Fibroblast of lung (primary cell): ENCODE measurements at regions not wholly inside any gene's neighbourhood (a gene's known extent, or its start where the extent isn't known, plus 50 kb on each side); places are given as distances from the start of the nearest gene placed in this dataset.

Experiments used
- DNase-seq, 2 donors: peaks; one replicate each; pipeline versions ENCODE4 v3.0.0 to v3.0.0-alpha.2; 2010; ENCODE audit warnings: low read depth in 2 of 2
- H2AFZ ChIP-seq: 2 replicates; pipeline ENCODE4 v1.5.1; 2012; ENCODE audit warnings: low read length, control low read depth, inconsistent platforms
- H3K27ac ChIP-seq: 2 replicates; pipeline ENCODE4 v1.5.1; 2011; ENCODE audit warnings: low read length, control low read depth; ENCODE audit not compliant: insufficient read depth
- H3K27me3 ChIP-seq: 2 replicates; pipeline ENCODE4 v1.5.1; 2011; ENCODE audit warnings: mild to moderate bottlenecking, low read length; ENCODE audit not compliant: control insufficient read depth, insufficient read depth
- H3K36me3 ChIP-seq: 2 replicates; pipeline ENCODE4 v1.5.1; 2011; ENCODE audit warnings: low read length; ENCODE audit not compliant: control insufficient read depth, insufficient read depth
- H3K4me1 ChIP-seq: 2 replicates; pipeline ENCODE4 v1.5.1; 2011; ENCODE audit warnings: low read length; ENCODE audit not compliant: control insufficient read depth, insufficient read depth; ENCODE audit errors: extremely low read depth
- H3K4me2 ChIP-seq: 2 replicates; pipeline ENCODE4 v1.5.1; 2011; ENCODE audit warnings: low read length, control low read depth; ENCODE audit not compliant: insufficient read depth; ENCODE audit errors: extremely low read depth
- H3K4me3 ChIP-seq, 4 experiments: fragments of 200-600 bp in 1 of 4; sonication (generic) in 1 of 4; replicated peaks in 1 of 4; 2 replicates each; pipeline ENCODE4 v1.5.1; 2011 to 2016; ENCODE audit warnings: low read length in 4 of 4, low read depth in 3 of 4, mild to moderate bottlenecking in 3 of 4, control low read depth in 2 of 4, inconsistent platforms in 1 of 4, mixed read lengths in 1 of 4; ENCODE audit not compliant: insufficient read depth in 1 of 4; ENCODE audit errors: control extremely low read depth in 1 of 4
- H3K79me2 ChIP-seq: 2 replicates; pipeline ENCODE4 v1.5.1; 2012; ENCODE audit warnings: mild to moderate bottlenecking, low read length, inconsistent platforms; ENCODE audit not compliant: control insufficient read depth, insufficient read depth
- H3K9ac ChIP-seq: 2 replicates; pipeline ENCODE4 v1.5.1; 2011; ENCODE audit warnings: mild to moderate bottlenecking, low read length, control low read depth; ENCODE audit not compliant: insufficient read depth
- H3K9me3 ChIP-seq: 2 replicates; pipeline ENCODE4 v1.5.1; 2012; ENCODE audit warnings: low read depth, low read length; ENCODE audit not compliant: control insufficient read depth, insufficient read depth
- H4K20me1 ChIP-seq: 2 replicates; pipeline ENCODE4 v1.5.1; 2011; ENCODE audit warnings: low read length; ENCODE audit not compliant: control insufficient read depth, insufficient read depth; ENCODE audit errors: extremely low read depth
- EZH2 ChIP-seq: IDR thresholded peaks from 2 replicates; pipeline ENCODE4 v1.5.1; 2012; ENCODE audit warnings: low read length, control low read depth, mild to moderate bottlenecking; ENCODE audit errors: missing control alignments
- TF ChIP-seq, protein P1 (sequence below), 2 donors: IDR thresholded peaks in 1 of 2; conservative IDR thresholded peaks in 1 of 2; 1 replicate in 1 of 2; 2 replicates in 1 of 2; pipeline ENCODE4 v1.5.1; 2011 to 2012; ENCODE audit warnings: low read length in 2 of 2, control low read depth in 1 of 2, inconsistent platforms in 1 of 2, low read depth in 1 of 2, mild to moderate bottlenecking in 1 of 2

DNA sequence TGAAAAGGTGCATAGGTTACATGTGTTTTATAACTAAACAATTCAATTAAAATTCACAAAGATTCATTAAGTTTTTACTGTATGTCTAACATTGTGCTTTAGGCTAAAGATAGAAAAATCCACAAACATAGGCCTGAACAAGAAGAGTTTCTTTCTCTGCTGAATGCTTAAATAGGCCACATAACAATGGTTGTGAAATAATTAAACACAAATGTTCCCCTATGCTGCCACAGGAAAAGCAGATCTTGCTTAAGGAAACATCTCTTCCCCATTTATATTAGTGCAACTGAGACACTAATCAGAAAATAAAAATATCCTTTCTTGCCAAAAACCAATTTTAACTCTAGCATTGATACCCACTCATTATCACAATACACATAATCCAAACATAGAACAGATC is 725.4 kb upstream of the DPPA4 start:
- Histone ChIP-seq H3K27me3 (no peaks in the 10 kb centered on the region), H3K9me3 (no peaks in the 10 kb centered on the region), H3K9ac (no peak overlapping the region), H4K20me1 (no peaks in the 10 kb centered on the region), H2AFZ (no peak overlapping the region), H3K4me1 (no peaks in the 10 kb centered on the region), H3K4me2 (no peak overlapping the region), H3K79me2 (no peaks in the 10 kb centered on the region), H3K27ac (no peak overlapping the region), H3K36me3 (no peaks in the 10 kb centered on the region), H3K4me3 (no peak overlapping the region)
- DNase-seq: peak in 1 of 2 donors; percentile 1
- TF ChIP-seq, protein P1, sequence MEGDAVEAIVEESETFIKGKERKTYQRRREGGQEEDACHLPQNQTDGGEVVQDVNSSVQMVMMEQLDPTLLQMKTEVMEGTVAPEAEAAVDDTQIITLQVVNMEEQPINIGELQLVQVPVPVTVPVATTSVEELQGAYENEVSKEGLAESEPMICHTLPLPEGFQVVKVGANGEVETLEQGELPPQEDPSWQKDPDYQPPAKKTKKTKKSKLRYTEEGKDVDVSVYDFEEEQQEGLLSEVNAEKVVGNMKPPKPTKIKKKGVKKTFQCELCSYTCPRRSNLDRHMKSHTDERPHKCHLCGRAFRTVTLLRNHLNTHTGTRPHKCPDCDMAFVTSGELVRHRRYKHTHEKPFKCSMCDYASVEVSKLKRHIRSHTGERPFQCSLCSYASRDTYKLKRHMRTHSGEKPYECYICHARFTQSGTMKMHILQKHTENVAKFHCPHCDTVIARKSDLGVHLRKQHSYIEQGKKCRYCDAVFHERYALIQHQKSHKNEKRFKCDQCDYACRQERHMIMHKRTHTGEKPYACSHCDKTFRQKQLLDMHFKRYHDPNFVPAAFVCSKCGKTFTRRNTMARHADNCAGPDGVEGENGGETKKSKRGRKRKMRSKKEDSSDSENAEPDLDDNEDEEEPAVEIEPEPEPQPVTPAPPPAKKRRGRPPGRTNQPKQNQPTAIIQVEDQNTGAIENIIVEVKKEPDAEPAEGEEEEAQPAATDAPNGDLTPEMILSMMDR (conservative IDR thresholded peaks at IDR 0.05 in 1 of 2, IDR thresholded peaks at IDR 0.05 in 1 of 2; ENCODE audit: low read depth in 1 of 2, low read length in 2 of 2): no peak
- no peak for TF ChIP-seq EZH2

DNA sequence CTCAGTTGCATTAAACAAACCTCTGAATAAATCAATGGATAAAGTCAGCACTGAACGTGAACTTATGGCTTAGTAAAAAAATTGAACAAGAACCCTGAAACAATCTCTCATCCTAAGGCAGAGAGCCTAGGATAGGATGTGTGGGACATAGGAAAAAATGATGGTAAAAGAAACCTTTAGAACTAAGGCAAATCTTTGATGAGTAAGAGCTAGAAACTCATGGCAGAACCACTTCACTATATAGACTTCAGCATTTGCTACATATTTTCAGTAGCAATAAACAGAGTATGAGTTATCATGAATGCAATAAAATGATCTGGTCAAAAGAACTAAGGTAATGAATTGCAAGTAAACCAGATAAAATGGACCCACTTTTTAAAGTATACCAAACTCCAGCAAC is 725.8 kb upstream of the DPPA4 start:
- no peak overlapping the region for H3K4me2 ChIP-seq
- H2AFZ ChIP-seq: no peak overlapping the region
- H3K79me2 ChIP-seq: no peaks in the 10 kb centered on the region
- H4K20me1 ChIP-seq: no peaks in the 10 kb centered on the region
- TF ChIP-seq EZH2: no peak
- TF ChIP-seq, protein P1 (conservative IDR thresholded peaks at IDR 0.05 in 1 of 2, IDR thresholded peaks at IDR 0.05 in 1 of 2; ENCODE audit: low read depth in 1 of 2, low read length in 2 of 2): no peak
- H3K27ac ChIP-seq: no peak overlapping the region
- no peak overlapping the region for H3K4me3 ChIP-seq
- H3K27me3 ChIP-seq: no peaks in the 10 kb centered on the region
- no peaks in the 10 kb centered on the region for H3K4me1 ChIP-seq
- no peaks in the 10 kb centered on the region for H3K36me3 ChIP-seq
- no peaks in the 10 kb centered on the region for H3K9me3 ChIP-seq
- H3K9ac ChIP-seq: no peak overlapping the region
- no peak for DNase-seq

DNA sequence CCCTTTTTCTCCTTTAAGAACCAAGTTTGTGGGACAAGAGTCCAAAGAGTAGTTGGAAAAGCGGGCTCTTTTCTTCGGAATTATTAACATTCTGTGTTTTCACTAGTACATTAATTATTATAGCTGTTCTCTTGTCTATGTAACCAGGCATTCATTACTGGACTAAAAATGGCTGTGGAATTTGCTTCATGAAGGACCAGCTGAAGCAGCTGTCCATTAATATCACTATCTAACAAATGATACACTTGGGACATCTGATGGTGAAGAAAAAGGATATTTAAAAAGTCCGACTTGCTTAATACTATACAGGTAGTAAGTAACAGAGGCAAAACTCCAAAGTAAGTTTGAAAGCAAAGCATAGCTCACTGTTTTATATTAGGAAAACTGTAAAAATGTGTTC is 728.9 kb upstream of the DPPA4 start:
- no peak overlapping the region for H3K4me3 ChIP-seq
- TF ChIP-seq EZH2: no peak
- TF ChIP-seq, protein P1 (conservative IDR thresholded peaks at IDR 0.05 in 1 of 2, IDR thresholded peaks at IDR 0.05 in 1 of 2; ENCODE audit: low read depth in 1 of 2, low read length in 2 of 2): no peak
- no peaks in the 10 kb centered on the region for H3K4me1 ChIP-seq
- no peak overlapping the region for H3K27ac ChIP-seq
- no peak overlapping the region for H3K9ac ChIP-seq
- H3K9me3 ChIP-seq: no peaks in the 10 kb centered on the region
- no peaks in the 10 kb centered on the region for H3K36me3 ChIP-seq
- H3K4me2 ChIP-seq: no peak overlapping the region
- DNase-seq: no peak
- no peaks in the 10 kb centered on the region for H3K27me3 ChIP-seq
- H3K79me2 ChIP-seq: no peaks in the 10 kb centered on the region
- H4K20me1 ChIP-seq: no peaks in the 10 kb centered on the region
- no peak overlapping the region for H2AFZ ChIP-seq
